HepG2 (cell line): ENCODE measurements at regions not wholly inside any gene's neighbourhood (a gene's known extent, or its start where the extent isn't known, plus 50 kb on each side); places are given as distances from the start of the nearest gene placed in this dataset.

Source experiments
- ATAC-seq: fragments of 200-7000 bp; cut with Tn5 transposase; 3 replicates; pipeline ENCODE4 v1.9.1; 2020; ENCODE audit warnings: mild to moderate bottlenecking, moderate library complexity
- BruUV-seq: library from RNA; stranded (reverse); fragments of 400-500 nt; replicated peaks from 2 replicates; lab custom pipeline; 2021; lab: Mats Ljungman, UMichigan
- CTCF ChIA-PET: fragments of 300-600 bp; formaldehyde crosslinking; extraction: SDS; loops from one replicate; lab custom pipeline; 2021; ENCODE audit warnings: low total read pairs, inconsistent platforms, low intra/inter-chr PET ratio; lab: Yijun Ruan, JAX
- POLR2A ChIA-PET: fragments of 350-600 bp; sonication (Branson Sonifier 250); formaldehyde crosslinking; loops from one replicate; lab custom pipeline; 2020; ENCODE audit warnings: antibody characterized with exemption, inconsistent platforms; lab: Yijun Ruan, JAX
- DNase-seq: peaks from one replicate; pipeline ENCODE4 v3.0.0-alpha.2; 2015; ENCODE audit warnings: low spot score
- FAIRE-seq: peaks from 3 replicates; lab custom pipeline; 2011; peaks lifted over from hg19 to GRCh38; lab: Jason Lieb, UNC
- H2AFZ ChIP-seq: one replicate; pipeline ENCODE4 v1.6.1; 2011; ENCODE audit warnings: low read length, inconsistent platforms
- H3K27ac ChIP-seq: fragments of 300-600 bp; 3 replicates; pipeline ENCODE4 v1.8.0; 2011; ENCODE audit warnings: mixed run types, mild to moderate bottlenecking, mixed read lengths, low read length, inconsistent platforms; ENCODE audit not compliant: insufficient read depth; ENCODE audit errors: extremely low read length
- H3K27me3 ChIP-seq, 2 experiments: fragments of 200-600 bp in 1 of 2; 2 replicates in 1 of 2; 3 replicates in 1 of 2; pipeline versions ENCODE4 v1.6.0 to v1.8.0; 2011; ENCODE audit warnings: low read length in 2 of 2, mild to moderate bottlenecking in 2 of 2, moderate library complexity in 2 of 2, inconsistent platforms in 1 of 2; ENCODE audit not compliant: insufficient read depth in 2 of 2, control insufficient read depth in 1 of 2
- H3K36me3 ChIP-seq, 2 experiments: fragments of 200-600 bp in 1 of 2; replicated peaks in 1 of 2; 2 replicates in 1 of 2; 3 replicates in 1 of 2; pipeline versions ENCODE4 v1.5.1 to v1.8.0; 2011; ENCODE audit warnings: low read length in 2 of 2, inconsistent platforms in 1 of 2; ENCODE audit not compliant: insufficient read depth in 2 of 2, control insufficient read depth in 1 of 2
- H3K4me1 ChIP-seq: 2 replicates; pipeline ENCODE4 v1.5.1; 2012; ENCODE audit warnings: low read length, inconsistent platforms; ENCODE audit not compliant: insufficient read depth
- H3K4me2 ChIP-seq: 2 replicates; pipeline ENCODE4 v1.6.0; 2011; ENCODE audit warnings: low read depth, low read length, inconsistent platforms
- H3K4me3 ChIP-seq, 3 experiments: fragments of 200-600 bp in 1 of 3; sonication (generic), shearing (Covaris generic) in 1 of 3; replicated peaks in 1 of 3; 2 replicates each; pipeline ENCODE4 v1.5.1; 2011 to 2016; ENCODE audit warnings: low read length in 3 of 3, inconsistent platforms in 2 of 3, low read depth in 2 of 3, mild to moderate bottlenecking in 2 of 3, control low read depth in 1 of 3, mixed read lengths in 1 of 3; ENCODE audit not compliant: insufficient read depth in 1 of 3
- H3K79me2 ChIP-seq: one replicate; pipeline ENCODE4 v1.6.1; 2011; ENCODE audit warnings: low read length, inconsistent platforms; ENCODE audit not compliant: insufficient read depth
- H3K9ac ChIP-seq: 2 replicates; pipeline ENCODE4 v1.6.0; 2011; ENCODE audit warnings: mild to moderate bottlenecking, low read depth, low read length, inconsistent platforms; ENCODE audit not compliant: insufficient read depth
- H3K9me3 ChIP-seq: 2 replicates; pipeline ENCODE4 v1.5.1; 2012; ENCODE audit warnings: mild to moderate bottlenecking, low read length
- H4K20me1 ChIP-seq: 2 replicates; pipeline ENCODE4 v1.6.0; 2011; ENCODE audit warnings: inconsistent platforms, mild to moderate bottlenecking, low read length, moderate library complexity; ENCODE audit not compliant: insufficient read depth
- AHDC1 ChIP-seq: sonication (generic); formaldehyde crosslinking; IDR thresholded peaks from 2 replicates; pipeline ENCODE4 v1.5.1; 2020; ENCODE audit warnings: mild to moderate bottlenecking, missing genetic modification reagents, borderline replicate concordance
- BORCS8-MEF2B ChIP-seq: sonication (generic); formaldehyde crosslinking; IDR thresholded peaks from 2 replicates; pipeline ENCODE4 v1.8.0; 2022; ENCODE audit warnings: mild to moderate bottlenecking, missing genetic modification reagents
- BRF2 ChIP-seq: sonication (generic); formaldehyde crosslinking; IDR thresholded peaks from 2 replicates; pipeline ENCODE4 v1.8.1; 2022; ENCODE audit warnings: mild to moderate bottlenecking, missing genetic modification reagents
- NFKBIZ ChIP-seq: IDR thresholded peaks from 2 replicates; pipeline ENCODE4 v1.6.1; 2018; ENCODE audit warnings: missing genetic modification reagents, missing compliant biosample characterization
- SP2 ChIP-seq: sonication (generic); formaldehyde crosslinking; IDR thresholded peaks from 2 replicates; pipeline ENCODE4 v1.5.1; 2020; ENCODE audit warnings: mild to moderate bottlenecking, missing genetic modification reagents
- ZBTB40 ChIP-seq, 2 experiments: fragments of 450-650 bp in 1 of 2; sonication (generic) in 1 of 2; formaldehyde crosslinking in 1 of 2; IDR thresholded peaks; 2 replicates each; pipeline versions ENCODE4 v1.6.1 to v1.8.0; 2016 to 2022; ENCODE audit warnings: antibody characterized with exemption in 1 of 2, mild to moderate bottlenecking in 1 of 2, missing genetic modification reagents in 1 of 2
- ZNF235 ChIP-seq: sonication (generic); formaldehyde crosslinking; IDR thresholded peaks from 2 replicates; pipeline ENCODE4 v1.8.1; 2023; ENCODE audit warnings: mild to moderate bottlenecking, missing genetic modification reagents, borderline replicate concordance
- WGBS: methylation state at CpG from one replicate; pipeline ENCODE4 v1.1.6; 2017; ENCODE audit warnings: low lambda C conversion rate; 5-methylcytosine and 5-hydroxymethylcytosine counted together
- in situ Hi-C: cut with HindIII; loops from 2 replicates; pipeline ENCODE4 v1.10.0; 2017; ENCODE audit warnings: low pct_unique_long_range_greater_than_20kb; ENCODE audit not compliant: extremely low pct_ligation_motif_present
- intact Hi-C: fragments of 100-400 bp; cut with micrococcal nuclease; formaldehyde crosslinking; loops from one replicate; pipeline ENCODE4 v1.10.0; 2022; ENCODE audit not compliant: unreplicated experiment

- H3K9me3 ChIP-seq: peaks cover 20% of the 10 kb centered on the region; the same call in 1 of the 2 replicates
- H3K4me1 ChIP-seq: peaks cover 58% of the 10 kb centered on the region
- POLR2A ChIA-PET: interaction anchor here (1.2 kb wide), 1 partner anchor 258 kb away, joined by 4 read pairs; no protein-coding TSS in a partner anchor
- in situ Hi-C loops: no loop called here
- no peak overlapping the region for H3K9ac ChIP-seq
- no peaks in the 10 kb centered on the region for H3K36me3 ChIP-seq
- no peak overlapping the region for H2AFZ ChIP-seq
- H3K4me2 ChIP-seq: no peak overlapping the region
- H3K27me3 ChIP-seq: no peaks in the 10 kb centered on the region
- H4K20me1 ChIP-seq: no peaks in the 10 kb centered on the region
- H3K4me3 ChIP-seq: no peak overlapping the region
- no TSS peak for BruUV-seq
- FAIRE-seq: no peak
- no peak for ATAC-seq
- no peak overlapping the region for H3K27ac ChIP-seq
- no peak for DNase-seq
- H3K79me2 ChIP-seq: no peaks in the 10 kb centered on the region
- intact Hi-C loops: no loop called here
- CTCF ChIA-PET: no interaction called here
- WGBS: 59% methylated on average over 7 of the region's 7 CpGs
- no peak for TF ChIP-seq BRF2
- no peak for TF ChIP-seq ZNF235 (CRISPR knock-in tag)
- no peak for TF ChIP-seq NFKBIZ (CRISPR knock-in tag)
- no peak for TF ChIP-seq SP2 (CRISPR knock-in tag)
- no peak for TF ChIP-seq BORCS8-MEF2B (CRISPR knock-in tag)
- TF ChIP-seq ZBTB40 (IDR thresholded peaks at IDR 0.05): no peak
- TF ChIP-seq ZBTB40 (CRISPR knock-in tag; IDR thresholded peaks at IDR 0.05): no peak
- TF ChIP-seq AHDC1 (CRISPR knock-in tag): no peak
Measured at GRCh38 chr4:184279496-184280061, 61.9 kb upstream of the ENPP6 start.
